LNCAP (cell line): ENCODE measurements at regions not wholly inside any gene's neighbourhood (a gene's known extent, or its start where the extent isn't known, plus 50 kb on each side); places are given as distances from the start of the nearest gene placed in this dataset.

ENCODE experiments used
- CTCF ChIP-seq: fragments of 450-650 bp; IDR thresholded peaks from 2 replicates; pipeline ENCODE4 v1.5.1; 2017; ENCODE audit warnings: mild to moderate bottlenecking

DNA sequence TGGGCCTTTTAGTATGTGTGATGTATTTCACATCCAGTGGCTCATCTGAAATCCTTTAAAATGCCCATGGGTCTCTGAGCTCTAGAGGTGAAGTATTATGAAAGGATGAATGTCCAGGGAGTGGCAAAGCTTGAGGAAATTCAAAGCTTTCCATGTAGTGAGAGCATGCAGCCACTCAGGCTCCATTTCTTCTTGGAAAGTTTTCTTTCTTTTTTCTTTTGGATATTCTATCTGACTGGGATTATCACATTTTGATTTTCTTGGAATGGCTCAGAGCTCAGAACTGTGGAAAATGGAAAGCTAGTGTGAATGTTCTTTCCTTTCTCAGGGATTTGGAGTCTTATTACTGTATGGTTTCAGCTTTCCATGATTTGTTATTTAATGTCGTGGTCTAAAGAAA lies 397.4 kb downstream of the CD109 start:
- no peak for TF ChIP-seq CTCF

DNA sequence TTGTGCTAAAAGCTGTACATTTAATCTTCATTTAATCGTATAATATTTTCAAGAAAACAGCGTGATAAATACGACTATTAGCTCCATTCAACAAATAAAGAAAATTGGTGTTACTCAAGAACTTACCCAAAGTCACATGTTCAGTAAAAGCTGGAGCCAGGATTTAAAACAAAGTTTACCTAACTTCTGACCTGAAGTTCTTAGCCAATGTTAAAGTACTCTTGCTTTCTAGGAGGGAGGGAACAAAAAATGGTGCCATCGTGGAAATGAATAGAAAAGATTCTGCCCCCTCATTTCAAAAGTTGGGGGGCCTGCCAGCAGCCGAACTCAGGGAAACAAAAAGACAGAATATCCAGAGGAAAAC lies 395.8 kb downstream of the CD109 start:
- TF ChIP-seq CTCF, result no peak

DNA sequence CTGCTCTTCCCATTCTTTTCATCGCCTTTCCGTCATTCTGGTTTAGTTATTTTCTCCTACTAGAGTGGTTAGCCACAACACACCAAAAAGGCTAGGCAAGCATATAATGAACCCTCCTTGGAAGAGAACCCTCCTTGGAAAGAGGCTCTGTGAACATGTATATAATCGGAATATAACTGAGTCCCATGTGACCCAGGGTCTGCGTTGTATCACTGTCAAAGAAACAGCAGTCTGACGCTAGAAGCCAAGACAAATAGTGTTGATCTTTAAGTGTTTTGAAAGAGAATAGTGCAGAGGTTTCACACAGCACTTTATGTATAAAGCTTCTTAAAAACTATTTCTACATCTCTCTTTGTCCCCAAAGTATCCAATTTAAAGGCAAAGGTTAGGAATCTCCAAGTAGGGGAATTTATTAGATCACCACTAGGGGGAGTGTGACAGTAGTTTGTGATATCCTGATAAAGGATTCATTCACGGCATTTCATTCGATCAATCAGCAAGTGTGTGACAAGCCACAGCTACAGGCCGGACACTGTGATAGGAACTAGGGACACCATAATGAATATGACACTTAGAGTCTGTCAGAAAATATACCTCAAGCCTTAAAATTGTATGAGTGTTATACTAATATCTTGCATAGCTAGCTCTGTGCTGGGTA lies 395.3 kb downstream of the CD109 start:
- peak; percentile 72 for TF ChIP-seq CTCF

- TF ChIP-seq CTCF, result no peak
Measured at GRCh38 chr6:74087899-74088298, 391.9 kb downstream of the CD109 start.

- TF ChIP-seq CTCF, result no peak
Measured at GRCh38 chr6:74075896-74076295, 379.9 kb downstream of the CD109 start.

DNA sequence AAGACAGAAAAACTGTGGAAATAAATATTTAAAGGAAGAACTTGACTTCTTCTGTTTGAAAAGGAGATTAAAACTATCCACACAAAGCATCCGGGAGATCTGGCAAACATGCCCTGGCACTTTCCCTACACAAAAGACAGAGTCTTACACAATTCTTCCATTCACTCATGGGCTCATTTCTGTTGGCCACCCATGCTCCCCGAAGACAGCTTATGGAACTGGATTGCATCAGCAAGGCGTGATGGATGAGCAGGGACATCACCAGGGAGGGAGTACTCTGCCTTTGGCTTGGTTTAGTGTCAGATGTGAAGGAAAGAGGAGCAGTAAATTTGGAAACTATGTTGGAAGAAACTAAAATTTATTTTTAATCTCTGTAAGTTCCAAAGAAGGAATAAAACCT lies 379.3 kb downstream of the CD109 start:
- no peak for TF ChIP-seq CTCF

- TF ChIP-seq CTCF, result no peak
Measured at GRCh38 chr6:74074645-74075044, 378.6 kb downstream of the CD109 start.

DNA sequence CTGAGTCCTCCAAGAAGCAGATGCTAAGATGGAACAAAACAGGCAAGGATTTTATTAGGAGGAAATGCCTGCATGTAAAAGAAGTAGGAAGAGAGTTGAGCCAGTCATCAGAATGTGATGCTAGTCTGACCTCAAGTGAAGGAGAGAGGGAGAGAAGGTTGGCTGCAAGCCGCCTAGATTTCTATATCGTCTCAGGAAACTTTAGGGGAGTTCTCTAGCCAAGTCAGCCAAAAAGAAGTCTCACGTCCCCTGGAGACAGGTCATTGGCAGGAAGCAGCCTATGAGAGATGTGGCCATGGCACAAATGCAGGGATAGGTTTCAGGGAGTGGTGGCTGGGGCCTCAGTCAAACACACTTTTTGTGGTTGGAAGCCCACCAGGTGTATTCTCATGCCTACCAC lies 378.0 kb downstream of the CD109 start:
- no peak for TF ChIP-seq CTCF
